GM23338 (cell line): ENCODE measurements at regions not wholly inside any gene's neighbourhood (a gene's known extent, or its start where the extent isn't known, plus 50 kb on each side); places are given as distances from the start of the nearest gene placed in this dataset.

Experiments used
- CREB1 ChIP-seq: fragments of 250-450 bp; sonication (Bioruptor Pico); IDR thresholded peaks from 2 replicates; pipeline ENCODE4 v1.5.0; 2020; ENCODE audit warnings: low read depth, mild to moderate bottlenecking, moderate library complexity
- EZH2 ChIP-seq: fragments of 200-600 bp; sonication (generic); IDR thresholded peaks from one replicate; pipeline ENCODE4 v1.8.0; 2017; ENCODE audit warnings: antibody characterized with exemption, mild to moderate bottlenecking, low read depth; ENCODE audit not compliant: unreplicated experiment
- JUNB ChIP-seq: IDR thresholded peaks from one replicate; pipeline ENCODE4 v1.6.1; 2016; ENCODE audit warnings: antibody characterized with exemption; ENCODE audit not compliant: unreplicated experiment
- POLR2AphosphoS5 ChIP-seq: IDR thresholded peaks from 2 replicates; pipeline ENCODE4 v1.6.1; 2016; ENCODE audit warnings: antibody characterized with exemption, low read depth
- TF ChIP-seq, protein P1 (sequence below), 2 experiments: fragments of 200-600 bp in 1 of 2; sonication (generic) in 1 of 2; conservative IDR thresholded peaks; 2 replicates each; pipeline versions ENCODE4 v1.5.1 to v1.6.1; 2016 to 2017; ENCODE audit warnings: antibody characterized with exemption in 2 of 2, low read depth in 2 of 2, mild to moderate bottlenecking in 2 of 2, moderate library complexity in 1 of 2
- TF ChIP-seq, protein P2 (sequence below): IDR thresholded peaks from one replicate; pipeline ENCODE4 v1.6.1; 2018; ENCODE audit warnings: antibody characterized with exemption; ENCODE audit not compliant: unreplicated experiment

DNA sequence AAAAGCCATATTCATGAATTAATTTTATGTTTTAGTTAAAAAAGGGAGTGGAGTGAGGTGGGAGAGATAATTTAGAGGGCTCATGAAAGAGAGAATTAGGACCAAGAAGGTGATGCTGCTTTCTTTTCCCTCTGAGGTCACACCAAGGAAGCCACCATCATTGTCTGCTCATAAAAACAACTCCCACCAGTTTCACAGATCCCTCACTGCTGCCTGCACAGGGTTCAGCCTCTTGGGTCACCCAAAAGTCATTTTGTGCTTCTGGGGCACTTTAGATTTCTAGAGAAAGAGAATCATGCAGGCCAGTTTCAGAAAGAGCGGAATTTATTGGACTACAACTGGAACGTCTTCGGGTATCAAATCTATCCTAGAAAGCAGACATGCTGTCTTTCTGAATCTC, 241.4 kb upstream of the EOMES start:
- TF ChIP-seq, protein P1, sequence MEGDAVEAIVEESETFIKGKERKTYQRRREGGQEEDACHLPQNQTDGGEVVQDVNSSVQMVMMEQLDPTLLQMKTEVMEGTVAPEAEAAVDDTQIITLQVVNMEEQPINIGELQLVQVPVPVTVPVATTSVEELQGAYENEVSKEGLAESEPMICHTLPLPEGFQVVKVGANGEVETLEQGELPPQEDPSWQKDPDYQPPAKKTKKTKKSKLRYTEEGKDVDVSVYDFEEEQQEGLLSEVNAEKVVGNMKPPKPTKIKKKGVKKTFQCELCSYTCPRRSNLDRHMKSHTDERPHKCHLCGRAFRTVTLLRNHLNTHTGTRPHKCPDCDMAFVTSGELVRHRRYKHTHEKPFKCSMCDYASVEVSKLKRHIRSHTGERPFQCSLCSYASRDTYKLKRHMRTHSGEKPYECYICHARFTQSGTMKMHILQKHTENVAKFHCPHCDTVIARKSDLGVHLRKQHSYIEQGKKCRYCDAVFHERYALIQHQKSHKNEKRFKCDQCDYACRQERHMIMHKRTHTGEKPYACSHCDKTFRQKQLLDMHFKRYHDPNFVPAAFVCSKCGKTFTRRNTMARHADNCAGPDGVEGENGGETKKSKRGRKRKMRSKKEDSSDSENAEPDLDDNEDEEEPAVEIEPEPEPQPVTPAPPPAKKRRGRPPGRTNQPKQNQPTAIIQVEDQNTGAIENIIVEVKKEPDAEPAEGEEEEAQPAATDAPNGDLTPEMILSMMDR (conservative IDR thresholded peaks at IDR 0.05; ENCODE audit: low read depth in 2 of 2): no peak
- TF ChIP-seq JUNB (no peak), EZH2 (no peak), POLR2AphosphoS5 (no peak), CREB1 (CRISPR knock-in tag) (no peak)
- TF ChIP-seq, protein P2, sequence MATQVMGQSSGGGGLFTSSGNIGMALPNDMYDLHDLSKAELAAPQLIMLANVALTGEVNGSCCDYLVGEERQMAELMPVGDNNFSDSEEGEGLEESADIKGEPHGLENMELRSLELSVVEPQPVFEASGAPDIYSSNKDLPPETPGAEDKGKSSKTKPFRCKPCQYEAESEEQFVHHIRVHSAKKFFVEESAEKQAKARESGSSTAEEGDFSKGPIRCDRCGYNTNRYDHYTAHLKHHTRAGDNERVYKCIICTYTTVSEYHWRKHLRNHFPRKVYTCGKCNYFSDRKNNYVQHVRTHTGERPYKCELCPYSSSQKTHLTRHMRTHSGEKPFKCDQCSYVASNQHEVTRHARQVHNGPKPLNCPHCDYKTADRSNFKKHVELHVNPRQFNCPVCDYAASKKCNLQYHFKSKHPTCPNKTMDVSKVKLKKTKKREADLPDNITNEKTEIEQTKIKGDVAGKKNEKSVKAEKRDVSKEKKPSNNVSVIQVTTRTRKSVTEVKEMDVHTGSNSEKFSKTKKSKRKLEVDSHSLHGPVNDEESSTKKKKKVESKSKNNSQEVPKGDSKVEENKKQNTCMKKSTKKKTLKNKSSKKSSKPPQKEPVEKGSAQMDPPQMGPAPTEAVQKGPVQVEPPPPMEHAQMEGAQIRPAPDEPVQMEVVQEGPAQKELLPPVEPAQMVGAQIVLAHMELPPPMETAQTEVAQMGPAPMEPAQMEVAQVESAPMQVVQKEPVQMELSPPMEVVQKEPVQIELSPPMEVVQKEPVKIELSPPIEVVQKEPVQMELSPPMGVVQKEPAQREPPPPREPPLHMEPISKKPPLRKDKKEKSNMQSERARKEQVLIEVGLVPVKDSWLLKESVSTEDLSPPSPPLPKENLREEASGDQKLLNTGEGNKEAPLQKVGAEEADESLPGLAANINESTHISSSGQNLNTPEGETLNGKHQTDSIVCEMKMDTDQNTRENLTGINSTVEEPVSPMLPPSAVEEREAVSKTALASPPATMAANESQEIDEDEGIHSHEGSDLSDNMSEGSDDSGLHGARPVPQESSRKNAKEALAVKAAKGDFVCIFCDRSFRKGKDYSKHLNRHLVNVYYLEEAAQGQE: no peak
